ENCODE measurements at regions not wholly inside any gene's neighbourhood (a gene's known extent, or its start where the extent isn't known, plus 50 kb on each side); places are given as distances from the start of the nearest gene placed in this dataset.

DNA sequence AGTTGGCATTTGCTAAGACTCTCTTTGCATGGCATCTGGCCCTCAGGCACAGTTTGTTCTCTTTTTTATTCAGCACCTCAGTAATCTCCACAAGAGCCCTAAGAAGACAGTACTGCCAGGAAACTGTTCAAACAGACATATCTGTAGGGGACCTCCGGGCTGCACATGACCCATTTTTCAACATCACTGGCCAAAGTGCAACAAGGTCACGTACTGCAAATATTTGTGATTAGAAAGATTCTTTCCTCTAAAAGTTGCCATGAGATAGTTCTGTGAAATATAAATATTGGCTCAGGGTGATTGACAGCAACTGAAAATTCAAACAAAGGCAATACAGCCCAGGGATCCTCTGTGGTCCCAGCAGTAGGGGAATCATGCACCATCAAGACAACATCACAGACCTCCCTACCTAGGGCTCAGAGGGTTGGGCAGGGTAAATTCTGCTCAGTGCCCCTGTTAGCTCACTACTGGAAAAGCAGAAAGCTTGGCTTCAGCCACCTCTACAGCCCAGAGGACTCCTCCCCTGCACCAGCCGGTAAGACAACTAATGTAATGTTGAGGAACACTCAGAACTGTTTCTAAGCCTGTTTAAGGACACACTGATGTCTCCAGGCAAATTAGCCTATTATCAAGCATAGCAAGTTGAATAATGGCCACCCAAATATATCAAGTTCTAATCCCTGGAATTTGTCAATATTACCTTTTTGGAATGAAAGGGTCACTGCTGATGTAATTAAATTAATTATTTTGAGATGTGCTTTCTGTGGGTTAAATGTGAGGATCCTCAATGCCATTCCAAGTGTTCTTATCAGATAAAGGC, 117.4 kb upstream of the LPP start:
- no peak for TF ChIP-seq CTCF (conservative IDR thresholded peaks at IDR 0.05)
- peak overlapping the region; percentile 75 for H3K27ac ChIP-seq

GRCh38 chr3:188037195-188037718, 116.7 kb upstream of the LPP start:
- peak; percentile 80 for TF ChIP-seq CTCF (conservative IDR thresholded peaks at IDR 0.05)
- peak overlapping the region; percentile 75 for H3K27ac ChIP-seq

- H3K27ac ChIP-seq = peak overlapping the region; percentile 75
- TF ChIP-seq CTCF (conservative IDR thresholded peaks at IDR 0.05) = no peak
Observed at GRCh38 chr3:188037965-188038581, 115.9 kb upstream of the LPP start.

DNA sequence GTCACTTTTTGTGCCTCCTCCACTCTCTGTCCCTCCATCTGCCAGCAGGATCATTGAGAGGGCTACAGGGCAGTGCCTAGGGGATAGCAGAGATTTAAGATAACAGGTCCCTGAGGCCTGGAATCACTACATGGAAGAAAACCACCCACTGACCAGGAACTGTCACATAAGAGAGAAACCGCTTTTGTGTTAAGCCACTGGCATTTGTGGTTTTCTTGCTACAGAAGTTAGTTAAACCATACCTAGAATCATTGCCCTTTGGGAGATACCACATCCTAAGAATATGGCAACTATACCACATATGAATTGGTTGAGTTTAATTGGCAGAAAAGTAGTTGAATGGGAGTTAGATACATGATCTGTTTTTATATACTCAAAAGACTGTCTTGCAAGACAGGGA, 112.8 kb upstream of the LPP start:
- TF ChIP-seq CTCF (conservative IDR thresholded peaks at IDR 0.05) = no peak
- H3K27ac ChIP-seq = no peak overlapping the region

- H3K27ac ChIP-seq = no peak overlapping the region
- TF ChIP-seq CTCF (conservative IDR thresholded peaks at IDR 0.05) = no peak
Observed at GRCh38 chr3:188041895-188042294, 112.1 kb upstream of the LPP start.

DNA sequence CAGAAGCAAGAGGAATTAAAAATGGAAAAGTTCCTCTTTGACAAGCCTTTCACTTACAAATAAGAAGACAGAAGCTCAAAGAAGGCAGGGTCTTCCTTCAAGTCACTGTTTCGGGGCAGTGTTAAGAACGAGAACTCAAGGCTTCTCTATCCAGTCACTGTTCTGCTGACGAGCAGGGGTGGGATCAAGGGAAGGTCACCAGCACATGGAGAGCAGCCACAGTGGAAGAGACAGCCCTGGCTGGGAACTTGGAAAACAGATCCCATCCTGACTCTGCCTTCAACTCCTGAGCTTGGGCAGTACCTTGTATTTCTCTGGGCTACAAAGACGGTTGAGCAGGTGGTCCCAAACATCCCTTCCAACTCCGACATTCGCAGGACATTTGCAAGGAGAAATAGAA, 111.5 kb upstream of the LPP start:
- no peak overlapping the region for H3K27ac ChIP-seq

More for the DNA sequence above, 111.5 kb upstream of the LPP start:
- no peak for TF ChIP-seq CTCF (conservative IDR thresholded peaks at IDR 0.05)

Data from VCaP (cell line).